Ovary (tissue), 3 donors: ENCODE measurements at regions not wholly inside any gene's neighbourhood (a gene's known extent, or its start where the extent isn't known, plus 50 kb on each side); places are given as distances from the start of the nearest gene placed in this dataset.

Experiments used
- CTCF ChIP-seq, 3 donors: fragments of 450-650 bp in 2 of 3; fragments of 200-600 bp in 1 of 3; IDR thresholded peaks; one replicate each; pipeline versions ENCODE4 v1.5.1 to v1.8.0; 2016 to 2022; ENCODE audit warnings: antibody characterized with exemption in 3 of 3, mild to moderate bottlenecking in 1 of 3
- POLR2A ChIP-seq: fragments of 450-650 bp; IDR thresholded peaks from one replicate; pipeline ENCODE4 v1.6.1; 2017; ENCODE audit warnings: antibody characterized with exemption, mild to moderate bottlenecking, moderate library complexity
- donor health status: DM: no; HTN: no; CAD: no.

- no peak for TF ChIP-seq CTCF (IDR thresholded peaks at IDR 0.05)
- TF ChIP-seq POLR2A: no peak
These were observed 1100.2 kb downstream of the CBLN2 start for GRCh38 chr18:71443706-71444480.
